Activated naive CD8-positive, alpha-beta T cell treated with anti-CD3 and anti-CD28 coated beads for 36 hours (primary cell): ENCODE measurements at regions not wholly inside any gene's neighbourhood (a gene's known extent, or its start where the extent isn't known, plus 50 kb on each side); places are given as distances from the start of the nearest gene placed in this dataset.
"Not testable (repeated sequence)": the region's sequence is repeated elsewhere in the genome, so short reads cannot be mapped to it uniquely, and the experiment has no call there.

Source experiments
- DNase-seq: peaks from one replicate; pipeline ENCODE4 v3.0.0; 2021
- H3K27ac Mint-ChIP-seq: one replicate; pipeline ENCODE4 v1.8.0; 2022; ENCODE audit warnings: mild to moderate bottlenecking, moderate library complexity, mixed read lengths
- H3K27me3 Mint-ChIP-seq: one replicate; pipeline ENCODE4 v1.8.0; 2022; ENCODE audit warnings: mild to moderate bottlenecking, mixed read lengths
- H3K36me3 Mint-ChIP-seq: one replicate; pipeline ENCODE4 v1.8.0; 2021; ENCODE audit warnings: mild to moderate bottlenecking, mixed read lengths
- H3K4me1 Mint-ChIP-seq: one replicate; pipeline ENCODE4 v1.8.0; 2021; ENCODE audit warnings: mixed read lengths
- H3K4me3 Mint-ChIP-seq: one replicate; pipeline ENCODE4 v1.8.0; 2022; ENCODE audit warnings: mild to moderate bottlenecking, moderate library complexity, mixed read lengths
- H3K9me3 Mint-ChIP-seq: one replicate; pipeline ENCODE4 v1.8.0; 2022; ENCODE audit warnings: mixed read lengths

- Mint-ChIP-seq H3K27ac (no peak overlapping the region), H3K4me3 (no peak overlapping the region), H3K4me1 (no peaks in the 10 kb centered on the region), H3K9me3 (no peaks in the 10 kb centered on the region), H3K36me3 (no peaks in the 10 kb centered on the region), H3K27me3 (no peaks in the 10 kb centered on the region)
- no peak for DNase-seq
These were observed 148.1 kb downstream of the SUDS3 start for GRCh38 chr12:118524446-118524845.

- no peak for DNase-seq
- Mint-ChIP-seq H3K36me3 (no peaks in the 10 kb centered on the region), H3K4me3 (no peak overlapping the region), H3K27ac (no peak overlapping the region), H3K27me3 (no peaks in the 10 kb centered on the region), H3K9me3 (no peaks in the 10 kb centered on the region), H3K4me1 (no peaks in the 10 kb centered on the region)
These were observed 148.9 kb downstream of the SUDS3 start for GRCh38 chr12:118525216-118525615.

GRCh38 chr12:118526255-118527095 lies 150.1 kb downstream of the SUDS3 start:
- Mint-ChIP-seq H3K4me3 (no peak overlapping the region), H3K9me3 (peaks cover 1% of the 10 kb centered on the region), H3K4me1 (no peaks in the 10 kb centered on the region), H3K27ac (no peak overlapping the region), H3K36me3 (no peaks in the 10 kb centered on the region), H3K27me3 (no peaks in the 10 kb centered on the region)
- DNase-seq: no peak

GRCh38 chr12:118527310-118527709 lies 151.0 kb downstream of the SUDS3 start:
- Mint-ChIP-seq H3K4me3 (no peak overlapping the region), H3K27me3 (no peaks in the 10 kb centered on the region), H3K9me3 (peaks cover 1% of the 10 kb centered on the region), H3K27ac (no peak overlapping the region), H3K36me3 (no peaks in the 10 kb centered on the region), H3K4me1 (no peaks in the 10 kb centered on the region)
- no peak for DNase-seq

GRCh38 chr12:118528625-118529024 lies 152.3 kb downstream of the SUDS3 start:
- Mint-ChIP-seq H3K36me3 (no peaks in the 10 kb centered on the region), H3K4me1 (no peaks in the 10 kb centered on the region), H3K27me3 (no peaks in the 10 kb centered on the region), H3K27ac (no peak overlapping the region), H3K9me3 (peaks cover 1% of the 10 kb centered on the region), H3K4me3 (no peak overlapping the region)
- no peak for DNase-seq

- no peaks in the 10 kb centered on the region for H3K4me1 Mint-ChIP-seq
- H3K27me3 Mint-ChIP-seq: peaks cover 3% of the 10 kb centered on the region
- no peak for DNase-seq
- H3K27ac Mint-ChIP-seq: no peak overlapping the region
- H3K4me3 Mint-ChIP-seq: no peak overlapping the region
- H3K36me3 Mint-ChIP-seq: no peaks in the 10 kb centered on the region
- peaks cover 1% of the 10 kb centered on the region for H3K9me3 Mint-ChIP-seq
These were observed 157.6 kb downstream of the SUDS3 start for GRCh38 chr12:118534003-118534402.

- DNase-seq: no peak
- no peaks in the 10 kb centered on the region for H3K4me1 Mint-ChIP-seq
- no peak overlapping the region for H3K27ac Mint-ChIP-seq
These were observed 160.1 kb downstream of the SUDS3 start for GRCh38 chr12:118536306-118536906.

GRCh38 chr12:118537481-118537917 lies 161.1 kb downstream of the SUDS3 start:
- no peaks in the 10 kb centered on the region for H3K4me1 Mint-ChIP-seq
- no peaks in the 10 kb centered on the region for H3K36me3 Mint-ChIP-seq
- peaks cover 7% of the 10 kb centered on the region for H3K27me3 Mint-ChIP-seq
- H3K27ac Mint-ChIP-seq: no peak overlapping the region
- no peak for DNase-seq
- H3K4me3 Mint-ChIP-seq: no peak overlapping the region
- no peaks in the 10 kb centered on the region for H3K9me3 Mint-ChIP-seq

More at GRCh38 chr12:118536306-118536906, 160.1 kb downstream of the SUDS3 start:
- H3K9me3 Mint-ChIP-seq: no peaks in the 10 kb centered on the region
- H3K27me3 Mint-ChIP-seq: peaks cover 7% of the 10 kb centered on the region
- H3K36me3 Mint-ChIP-seq: no peaks in the 10 kb centered on the region
- no peak overlapping the region for H3K4me3 Mint-ChIP-seq

GRCh38 chr12:118541071-118541470 lies 164.7 kb downstream of the SUDS3 start:
- peaks cover 4% of the 10 kb centered on the region for H3K27me3 Mint-ChIP-seq
- H3K36me3 Mint-ChIP-seq: no peaks in the 10 kb centered on the region
- H3K27ac Mint-ChIP-seq: no peak overlapping the region
- no peaks in the 10 kb centered on the region for H3K9me3 Mint-ChIP-seq
- H3K4me3 Mint-ChIP-seq: no peak overlapping the region
- H3K4me1 Mint-ChIP-seq: no peaks in the 10 kb centered on the region
- no peak for DNase-seq

GRCh38 chr12:118541934-118542333 lies 165.6 kb downstream of the SUDS3 start:
- no peaks in the 10 kb centered on the region for H3K36me3 Mint-ChIP-seq
- no peak overlapping the region for H3K27ac Mint-ChIP-seq
- H3K27me3 Mint-ChIP-seq: peaks cover 7% of the 10 kb centered on the region
- H3K4me3 Mint-ChIP-seq: no peak overlapping the region
- H3K9me3 Mint-ChIP-seq: no peaks in the 10 kb centered on the region
- no peak for DNase-seq
- no peaks in the 10 kb centered on the region for H3K4me1 Mint-ChIP-seq

GRCh38 chr12:118543651-118544050 lies 167.3 kb downstream of the SUDS3 start:
- no peak for DNase-seq
- Mint-ChIP-seq H3K27ac (no peak overlapping the region), H3K4me3 (no peak overlapping the region), H3K9me3 (peaks cover 3% of the 10 kb centered on the region), H3K27me3 (peaks cover 7% of the 10 kb centered on the region), H3K36me3 (no peaks in the 10 kb centered on the region), H3K4me1 (no peaks in the 10 kb centered on the region)

GRCh38 chr12:118544569-118544968 lies 168.2 kb downstream of the SUDS3 start:
- H3K4me3 Mint-ChIP-seq: no peak overlapping the region
- no peak for DNase-seq

GRCh38 chr12:118547606-118548005 lies 171.3 kb downstream of the SUDS3 start:
- H3K4me1 Mint-ChIP-seq, H3K4me3 Mint-ChIP-seq, DNase-seq, H3K27ac Mint-ChIP-seq, H3K9me3 Mint-ChIP-seq, H3K27me3 Mint-ChIP-seq, H3K36me3 Mint-ChIP-seq: not testable (repeated sequence)

More at GRCh38 chr12:118544569-118544968, 168.2 kb downstream of the SUDS3 start:
- Mint-ChIP-seq H3K27me3 (peaks cover 5% of the 10 kb centered on the region), H3K27ac (no peak overlapping the region), H3K4me1 (no peaks in the 10 kb centered on the region), H3K9me3 (peaks cover 5% of the 10 kb centered on the region), H3K36me3 (no peaks in the 10 kb centered on the region)

- no peak overlapping the region for H3K4me3 Mint-ChIP-seq
- peaks cover 3% of the 10 kb centered on the region for H3K27me3 Mint-ChIP-seq
- DNase-seq: no peak
- H3K36me3 Mint-ChIP-seq: no peaks in the 10 kb centered on the region
- H3K9me3 Mint-ChIP-seq: peaks cover 11% of the 10 kb centered on the region
- H3K4me1 Mint-ChIP-seq: no peaks in the 10 kb centered on the region
- no peak overlapping the region for H3K27ac Mint-ChIP-seq
These were observed 172.6 kb downstream of the SUDS3 start for GRCh38 chr12:118548887-118549509.

GRCh38 chr12:118549510-118549980 lies 173.2 kb downstream of the SUDS3 start:
- H3K4me1 Mint-ChIP-seq: no peaks in the 10 kb centered on the region
- H3K9me3 Mint-ChIP-seq: peaks cover 11% of the 10 kb centered on the region
- H3K27ac Mint-ChIP-seq: no peak overlapping the region
- DNase-seq: no peak
- H3K27me3 Mint-ChIP-seq: peaks cover 3% of the 10 kb centered on the region
- H3K36me3 Mint-ChIP-seq: no peaks in the 10 kb centered on the region
- no peak overlapping the region for H3K4me3 Mint-ChIP-seq
